ENCODE measurements at regions not wholly inside any gene's neighbourhood (a gene's known extent, or its start where the extent isn't known, plus 50 kb on each side); places are given as distances from the start of the nearest gene placed in this dataset.
A peak's percentile ranks its signal among the peaks of the same experiment; 100 is the strongest.

GRCh38 chr9:75639971-75640610 lies 250.4 kb upstream of the PCSK5 start:
- ATAC-seq (ENCODE audit: low read depth in 2 of 2): no peak
- Mint-ChIP-seq H3K4me3 (no peak overlapping the region), H3K27me3 (no peaks in the 10 kb centered on the region), H3K4me1 (no peaks in the 10 kb centered on the region), H3K36me3 (no peaks in the 10 kb centered on the region), H3K9me3 (no peaks in the 10 kb centered on the region), H3K27ac (no peak overlapping the region)
- DNase-seq: no peak

DNA sequence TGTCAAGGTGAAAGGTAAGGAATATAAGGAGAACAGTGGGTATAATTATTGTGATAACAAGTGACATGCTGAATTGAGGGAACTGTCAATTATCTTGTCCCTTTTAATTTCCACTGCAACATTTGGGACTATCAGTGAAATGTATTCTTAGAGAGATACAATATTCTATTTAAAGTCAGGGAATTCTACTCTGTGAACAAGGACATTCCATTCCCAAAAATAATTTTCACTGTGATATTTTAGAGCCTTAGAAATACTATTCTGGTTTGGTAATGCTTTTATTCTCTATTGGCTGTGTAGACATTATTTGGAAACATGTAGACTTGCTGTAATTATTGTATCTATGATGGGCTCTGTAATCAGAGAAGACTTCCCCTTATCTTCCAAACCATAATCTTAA lies 248.0 kb upstream of the PCSK5 start:
- no peaks in the 10 kb centered on the region for H3K27me3 Mint-ChIP-seq
- no peak overlapping the region for H3K4me3 Mint-ChIP-seq
- no peak for ATAC-seq (ENCODE audit: low read depth in 2 of 2)

DNA sequence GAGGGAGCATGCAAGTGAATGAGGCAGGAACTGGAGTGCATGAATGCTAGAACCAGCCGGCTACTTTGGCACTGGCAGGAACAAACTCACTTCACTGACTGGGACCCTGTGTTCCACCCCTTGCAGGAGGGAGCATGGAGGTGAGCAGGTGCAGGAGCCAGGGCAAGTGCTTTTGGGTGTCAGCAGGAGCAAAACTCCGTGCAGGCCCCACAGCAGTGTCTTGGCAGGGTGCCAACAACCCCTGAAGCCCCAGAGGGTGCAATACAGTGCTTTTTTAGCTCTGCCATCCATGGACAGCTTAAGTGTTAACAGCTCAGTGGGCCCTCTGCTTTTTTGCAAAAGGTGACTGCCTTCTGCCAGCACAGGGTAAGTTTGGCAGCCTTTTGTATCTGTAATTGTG lies 245.8 kb upstream of the PCSK5 start:
- peaks cover 0 to 3% (median 0%) of the 10 kb centered on the region in 7 donors for H3K9me3 Mint-ChIP-seq
- no peak overlapping the region for H3K27ac Mint-ChIP-seq
- no peaks in the 10 kb centered on the region for H3K36me3 Mint-ChIP-seq
- H3K27me3 Mint-ChIP-seq: no peaks in the 10 kb centered on the region
- DNase-seq (no peak), ATAC-seq (ENCODE audit: low read depth in 2 of 2) (no peak)
- no peak overlapping the region for H3K4me3 Mint-ChIP-seq
- no peaks in the 10 kb centered on the region for H3K4me1 Mint-ChIP-seq

More for the DNA sequence above, 248.0 kb upstream of the PCSK5 start:
- H3K9me3 Mint-ChIP-seq: peaks cover 0 to 2% (median 0%) of the 10 kb centered on the region in 7 donors
- H3K36me3 Mint-ChIP-seq: no peaks in the 10 kb centered on the region
- H3K27ac Mint-ChIP-seq: no peak overlapping the region
- H3K4me1 Mint-ChIP-seq: no peaks in the 10 kb centered on the region
- no peak for DNase-seq

- no peaks in the 10 kb centered on the region for H3K36me3 Mint-ChIP-seq
- ATAC-seq (ENCODE audit: low read depth in 2 of 2) (no peak), DNase-seq (no peak)
- no peaks in the 10 kb centered on the region for H3K4me1 Mint-ChIP-seq
- H3K27me3 Mint-ChIP-seq: no peaks in the 10 kb centered on the region
- no peak overlapping the region for H3K27ac Mint-ChIP-seq
- H3K4me3 Mint-ChIP-seq: no peak overlapping the region
- H3K9me3 Mint-ChIP-seq: peaks cover 0 to 3% (median 0%) of the 10 kb centered on the region in 7 donors
Observed at GRCh38 chr9:75648034-75648433, 242.4 kb upstream of the PCSK5 start.

- Mint-ChIP-seq H3K27ac (no peak overlapping the region), H3K36me3 (no peaks in the 10 kb centered on the region), H3K4me1 (no peaks in the 10 kb centered on the region), H3K9me3 (peaks cover 0 to 4% (median 0%) of the 10 kb centered on the region in 7 donors), H3K27me3 (no peaks in the 10 kb centered on the region), H3K4me3 (no peak overlapping the region)
- ATAC-seq (ENCODE audit: low read depth in 2 of 2) (no peak), DNase-seq (no peak)
Observed at GRCh38 chr9:75649060-75649459, 241.4 kb upstream of the PCSK5 start.

DNA sequence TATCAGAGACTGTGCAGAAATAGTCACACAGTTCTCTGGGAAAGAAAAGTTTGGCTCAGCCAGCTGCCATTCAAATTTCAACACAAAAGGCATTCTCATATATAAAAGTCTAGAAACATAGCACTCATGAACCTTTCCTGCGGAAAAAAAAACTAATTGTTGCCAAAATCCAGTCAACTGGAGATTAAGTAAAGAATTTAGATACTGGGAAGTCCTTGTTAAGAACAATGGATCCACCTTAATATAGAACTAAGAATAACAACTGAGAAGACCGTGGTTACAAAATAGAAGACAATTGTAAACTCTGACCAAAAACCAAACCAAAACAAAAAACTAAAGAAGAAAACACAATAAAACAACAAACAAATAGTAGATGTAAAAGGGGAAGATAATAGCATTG lies 238.8 kb upstream of the PCSK5 start:
- H3K36me3 Mint-ChIP-seq: no peaks in the 10 kb centered on the region
- DNase-seq (no peak), ATAC-seq (ENCODE audit: low read depth in 2 of 2) (no peak)
- peaks cover 0 to 5% (median 0%) of the 10 kb centered on the region in 7 donors for H3K9me3 Mint-ChIP-seq
- no peak overlapping the region for H3K4me3 Mint-ChIP-seq
- H3K27me3 Mint-ChIP-seq: no peaks in the 10 kb centered on the region
- H3K4me1 Mint-ChIP-seq: no peaks in the 10 kb centered on the region
- no peak overlapping the region for H3K27ac Mint-ChIP-seq

- Mint-ChIP-seq H3K27me3 (no peaks in the 10 kb centered on the region), H3K27ac (no peak overlapping the region), H3K4me3 (no peak overlapping the region), H3K36me3 (no peaks in the 10 kb centered on the region), H3K9me3 (peaks cover 0 to 5% (median 0%) of the 10 kb centered on the region in 7 donors), H3K4me1 (no peaks in the 10 kb centered on the region)
- ATAC-seq (ENCODE audit: low read depth in 2 of 2): no peak
- DNase-seq: no peak
Observed at GRCh38 chr9:75653335-75653734, 237.1 kb upstream of the PCSK5 start.

DNA sequence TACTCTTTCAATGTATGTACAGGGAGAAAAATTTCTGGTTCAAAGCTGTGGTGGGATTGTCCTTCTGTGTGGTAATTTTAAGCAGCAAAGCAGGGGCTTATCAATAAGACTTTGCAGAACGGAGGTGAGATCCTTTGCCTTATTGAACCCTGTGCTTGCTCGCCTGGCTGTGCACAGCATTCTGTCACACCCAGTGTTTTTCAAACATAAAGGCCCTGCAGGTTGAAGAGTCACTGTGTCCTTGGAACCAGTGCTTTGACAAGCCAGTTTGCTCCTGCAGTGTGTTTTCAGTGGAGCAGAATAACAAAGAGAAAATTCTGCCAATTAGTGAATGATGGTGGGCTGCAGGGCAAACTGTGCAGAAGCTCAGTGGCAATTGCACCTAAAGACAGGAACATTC lies 236.7 kb upstream of the PCSK5 start:
- H3K4me3 Mint-ChIP-seq: no peak overlapping the region
- no peaks in the 10 kb centered on the region for H3K4me1 Mint-ChIP-seq
- no peak overlapping the region for H3K27ac Mint-ChIP-seq
- no peaks in the 10 kb centered on the region for H3K27me3 Mint-ChIP-seq
- ATAC-seq (ENCODE audit: low read depth in 2 of 2): no peak
- no peaks in the 10 kb centered on the region for H3K36me3 Mint-ChIP-seq
- DNase-seq: no peak
- peaks cover 0 to 5% (median 0%) of the 10 kb centered on the region in 7 donors for H3K9me3 Mint-ChIP-seq

- no peaks in the 10 kb centered on the region for H3K36me3 Mint-ChIP-seq
- no peak for ATAC-seq (ENCODE audit: low read depth in 2 of 2)
- H3K27ac Mint-ChIP-seq: no peak overlapping the region
- no peaks in the 10 kb centered on the region for H3K4me1 Mint-ChIP-seq
- no peaks in the 10 kb centered on the region for H3K27me3 Mint-ChIP-seq
- H3K9me3 Mint-ChIP-seq: peaks cover 0 to 8% (median 0%) of the 10 kb centered on the region in 7 donors
- no peak overlapping the region for H3K4me3 Mint-ChIP-seq
- no peak for DNase-seq
Observed at GRCh38 chr9:75657015-75657414, 233.5 kb upstream of the PCSK5 start.

DNA sequence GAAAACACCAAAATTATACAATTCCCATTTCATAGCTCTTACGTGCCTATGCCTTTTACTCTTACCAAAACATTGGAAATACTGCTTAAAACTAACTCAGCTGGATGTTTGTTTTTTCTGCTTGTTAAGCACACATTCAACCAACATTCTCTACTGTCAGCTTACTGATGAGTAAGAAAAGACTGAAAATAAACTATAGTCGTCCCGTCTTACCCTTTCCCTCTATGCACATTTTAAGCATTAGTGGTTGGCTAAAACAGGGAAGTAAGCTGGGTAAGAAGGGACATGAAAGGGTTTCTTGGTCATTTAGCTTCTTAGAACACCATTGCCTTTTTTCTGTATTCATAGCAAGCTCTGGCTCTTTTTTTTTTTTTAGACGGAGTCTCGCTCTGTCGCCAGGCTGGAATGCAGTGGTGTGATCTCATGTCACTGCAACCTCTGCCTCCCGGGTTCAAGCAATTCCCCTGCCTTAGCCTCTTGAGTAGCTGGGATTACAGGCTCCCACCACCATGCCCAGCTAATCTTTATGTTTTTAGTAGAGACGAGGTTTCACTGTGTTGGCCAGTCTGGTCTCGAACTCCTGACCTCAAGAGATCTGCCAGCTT lies 232.1 kb upstream of the PCSK5 start:
- H3K4me1 Mint-ChIP-seq: no peaks in the 10 kb centered on the region
- no peaks in the 10 kb centered on the region for H3K27me3 Mint-ChIP-seq
- DNase-seq (no peak), ATAC-seq (ENCODE audit: low read depth in 2 of 2) (no peak)
- H3K36me3 Mint-ChIP-seq: no peaks in the 10 kb centered on the region
- H3K27ac Mint-ChIP-seq: no peak overlapping the region
- H3K9me3 Mint-ChIP-seq: peaks cover 0 to 4% (median 0%) of the 10 kb centered on the region in 7 donors
- no peak overlapping the region for H3K4me3 Mint-ChIP-seq

- ATAC-seq (ENCODE audit: low read depth in 2 of 2) (no peak), DNase-seq (no peak)
- H3K4me3 Mint-ChIP-seq: no peak overlapping the region
- no peaks in the 10 kb centered on the region for H3K36me3 Mint-ChIP-seq
- no peaks in the 10 kb centered on the region for H3K27me3 Mint-ChIP-seq
- no peak overlapping the region for H3K27ac Mint-ChIP-seq
- peaks cover 0 to 2% (median 0%) of the 10 kb centered on the region in 7 donors for H3K9me3 Mint-ChIP-seq
- H3K4me1 Mint-ChIP-seq: no peaks in the 10 kb centered on the region
Observed at GRCh38 chr9:75664597-75664996, 225.9 kb upstream of the PCSK5 start.

- Mint-ChIP-seq H3K9me3 (no peaks in the 10 kb centered on the region), H3K4me3 (no peak overlapping the region), H3K27me3 (no peaks in the 10 kb centered on the region), H3K27ac (no peak overlapping the region), H3K36me3 (no peaks in the 10 kb centered on the region), H3K4me1 (peaks cover 1 to 9% (median 5%) of the 10 kb centered on the region in 3 donors)
- no peak for DNase-seq
- no peak for ATAC-seq (ENCODE audit: low read depth in 2 of 2)
Observed at GRCh38 chr9:75666856-75667554, 223.5 kb upstream of the PCSK5 start.

- DNase-seq (no peak), ATAC-seq (ENCODE audit: low read depth in 2 of 2) (no peak)
- Mint-ChIP-seq H3K27me3 (no peaks in the 10 kb centered on the region), H3K9me3 (peaks cover 0 to 5% (median 0%) of the 10 kb centered on the region in 7 donors), H3K4me1 (peaks cover 1 to 10% (median 5%) of the 10 kb centered on the region in 3 donors), H3K27ac (no peak overlapping the region), H3K4me3 (no peak overlapping the region), H3K36me3 (no peaks in the 10 kb centered on the region)
Observed at GRCh38 chr9:75669721-75670120, 220.8 kb upstream of the PCSK5 start.

DNA sequence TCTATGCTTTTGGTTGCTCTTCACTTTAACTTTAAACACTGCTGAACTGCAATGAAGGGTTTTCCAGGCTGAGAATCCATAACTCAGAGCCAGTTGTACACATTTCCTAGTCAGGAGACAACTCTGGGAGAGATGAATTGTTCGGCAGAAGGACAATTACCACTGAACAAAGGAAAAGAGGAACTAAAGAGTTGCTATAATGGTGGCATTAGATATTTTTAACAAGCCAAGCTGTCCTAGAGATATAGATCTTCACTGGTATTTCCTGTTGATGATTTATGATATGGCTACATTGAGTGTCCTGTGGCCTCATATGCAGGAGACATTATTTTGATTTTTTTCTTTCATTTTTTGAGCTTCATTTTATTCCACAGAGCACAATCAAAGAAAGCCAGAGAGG lies 219.1 kb upstream of the PCSK5 start:
- DNase-seq: no peak
- Mint-ChIP-seq H3K4me1 (peaks cover 1 to 10% (median 5%) of the 10 kb centered on the region in 3 donors), H3K9me3 (peaks cover 0 to 5% (median 0%) of the 10 kb centered on the region in 7 donors), H3K36me3 (no peaks in the 10 kb centered on the region), H3K27me3 (no peaks in the 10 kb centered on the region), H3K4me3 (no peak overlapping the region), H3K27ac (peak overlapping the region in 1 of 6 donors; percentile 80)
- no peak for ATAC-seq (ENCODE audit: low read depth in 2 of 2)
